Left kidney (tissue), 1 donor: ENCODE measurements at regions not wholly inside any gene's neighbourhood (a gene's known extent, or its start where the extent isn't known, plus 50 kb on each side); places are given as distances from the start of the nearest gene placed in this dataset.

Source experiments
- DNase-seq: peaks from one replicate; pipeline ENCODE4 v3.0.0-alpha.2; 2013

GRCh38 chr15:46555547-46555946, 920.7 kb downstream of the SQOR start:
- no peak for DNase-seq

- DNase-seq, result no peak
Observed at GRCh38 chr15:46556010-46556409, 921.2 kb downstream of the SQOR start.

GRCh38 chr15:46556559-46557379, 921.9 kb downstream of the SQOR start:
- no peak for DNase-seq

GRCh38 chr15:46567968-46568367, 933.1 kb downstream of the SQOR start:
- no peak for DNase-seq

- no peak for DNase-seq
Observed at GRCh38 chr15:46569781-46570180, 935.0 kb downstream of the SQOR start.

GRCh38 chr15:46576646-46577395, 942.0 kb downstream of the SQOR start:
- DNase-seq, result peak; percentile 46

- no peak for DNase-seq
Observed at GRCh38 chr15:46577767-46578166, 942.9 kb downstream of the SQOR start.

GRCh38 chr15:46580487-46580886, 945.7 kb downstream of the SQOR start:
- no peak for DNase-seq

GRCh38 chr15:46580924-46581323, 946.1 kb downstream of the SQOR start:
- no peak for DNase-seq

GRCh38 chr15:46589088-46589487, 954.3 kb downstream of the SQOR start:
- no peak for DNase-seq

- no peak for DNase-seq
Observed at GRCh38 chr15:46591462-46591861, 956.6 kb downstream of the SQOR start.

- DNase-seq, result no peak
Observed at GRCh38 chr15:46595016-46595415, 960.2 kb downstream of the SQOR start.

GRCh38 chr15:46607077-46607476, 972.2 kb downstream of the SQOR start:
- DNase-seq, result no peak

- no peak for DNase-seq
Observed at GRCh38 chr15:46616033-46616432, 981.2 kb downstream of the SQOR start.

GRCh38 chr15:46617507-46617906, 982.7 kb downstream of the SQOR start:
- no peak for DNase-seq

GRCh38 chr15:46618984-46619383, 984.2 kb downstream of the SQOR start:
- no peak for DNase-seq

- DNase-seq, result no peak
Observed at GRCh38 chr15:46620392-46621013, 985.7 kb downstream of the SQOR start.

GRCh38 chr15:46622851-46623250, 988.0 kb downstream of the SQOR start:
- no peak for DNase-seq

GRCh38 chr15:46636206-46636605, 1001.4 kb downstream of the SQOR start:
- no peak for DNase-seq

- DNase-seq, result no peak
Observed at GRCh38 chr15:46644501-46645481, 1010.0 kb downstream of the SQOR start.

GRCh38 chr15:46646490-46646889, 1011.7 kb downstream of the SQOR start:
- DNase-seq, result no peak

- DNase-seq, result no peak
Observed at GRCh38 chr15:46647046-46647445, 1012.2 kb downstream of the SQOR start.
